BLaER1 treated with 17β-estradiol and CSF1 and Interleukin-3, amounts not matched to agents 10 nM and 100 nM (cell line): ENCODE measurements at regions not wholly inside any gene's neighbourhood (a gene's known extent, or its start where the extent isn't known, plus 50 kb on each side); places are given as distances from the start of the nearest gene placed in this dataset.

Source experiments
- H3K27ac ChIP-seq, 11 experiments: shearing (Covaris generic); formaldehyde crosslinking; 2 replicates each; pipeline ENCODE4 v1.8.1; 2022
- H3K27me3 ChIP-seq, 11 experiments: shearing (Covaris generic); formaldehyde crosslinking; 2 replicates each; pipeline ENCODE4 v1.8.1; 2022
- H3K36me3 ChIP-seq, 11 experiments: shearing (Covaris generic); formaldehyde crosslinking; 2 replicates each; pipeline ENCODE4 v1.8.1; 2022
- H3K4me1 ChIP-seq, 10 experiments: shearing (Covaris generic); formaldehyde crosslinking; 2 replicates each; pipeline ENCODE4 v1.8.1; 2022
- H3K4me2 ChIP-seq, 11 experiments: shearing (Covaris generic); formaldehyde crosslinking; 2 replicates each; pipeline ENCODE4 v1.8.1; 2022
- H3K4me3 ChIP-seq, 10 experiments: shearing (Covaris generic); formaldehyde crosslinking; 2 replicates each; pipeline ENCODE4 v1.8.1; 2022
- H3K9ac ChIP-seq, 11 experiments: shearing (Covaris generic); formaldehyde crosslinking; 2 replicates each; pipeline ENCODE4 v1.8.1; 2022
- H3K9me3 ChIP-seq, 11 experiments: shearing (Covaris generic); formaldehyde crosslinking; replicated peaks in 1 of 11; 2 replicates each; pipeline ENCODE4 v1.8.1; 2022
- H4K20me1 ChIP-seq, 11 experiments: shearing (Covaris generic); formaldehyde crosslinking; 2 replicates each; pipeline ENCODE4 v1.8.1; 2022
- Cebpa-rat ChIP-seq, 11 experiments: shearing (Covaris generic); IDR thresholded peaks; 2 replicates each; pipeline ENCODE4 v1.8.1; 2022

DNA sequence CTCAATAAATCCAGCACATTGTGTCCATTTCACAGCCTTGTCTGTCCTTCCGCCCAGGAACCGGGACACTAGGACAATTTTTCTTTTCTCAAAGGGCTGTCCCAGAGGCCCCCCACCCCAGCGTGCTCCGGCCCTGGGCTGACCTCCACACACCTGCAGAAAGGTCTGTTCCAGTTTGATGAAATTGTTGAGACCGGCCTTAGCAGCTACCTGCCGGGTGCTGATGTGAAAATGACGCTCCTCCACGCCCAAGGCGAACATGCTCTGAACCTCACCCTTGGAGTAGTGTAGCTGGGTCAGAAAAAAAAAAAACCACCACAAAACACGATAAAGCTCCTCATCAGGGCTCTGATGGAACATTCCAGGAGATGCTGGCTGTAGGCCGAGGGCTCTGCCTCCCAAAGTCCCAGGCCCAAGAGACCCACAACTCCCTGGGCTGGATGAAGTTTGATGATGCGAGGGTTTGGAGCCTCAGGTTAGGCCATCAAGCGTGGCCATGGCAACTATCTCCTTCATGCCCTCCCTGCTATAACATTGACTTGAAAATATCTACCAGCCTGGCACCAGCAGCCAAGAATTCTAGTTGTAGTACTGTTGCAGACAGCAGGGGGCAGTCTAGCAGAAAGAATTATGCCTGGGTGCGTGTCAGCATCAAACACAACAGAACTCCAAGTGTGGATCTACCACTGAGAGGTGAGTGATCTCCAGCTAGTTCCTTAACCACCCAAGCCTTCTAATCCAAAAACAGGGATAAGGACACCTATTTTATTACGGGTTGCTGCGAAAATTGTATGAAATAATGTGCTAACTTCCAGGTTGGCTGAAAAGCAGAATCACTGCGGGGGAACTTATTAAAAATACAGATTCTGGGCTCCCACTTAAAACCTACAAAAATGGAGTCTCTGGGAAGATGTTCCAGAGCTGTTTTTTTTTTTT lies 62.1 kb downstream of the RMI2 start:
- no peak overlapping the region for H3K4me3 ChIP-seq
- H3K4me1 ChIP-seq: peaks cover 9 to 42% (median 37%) of the 10 kb centered on the region in 10 experiments

DNA sequence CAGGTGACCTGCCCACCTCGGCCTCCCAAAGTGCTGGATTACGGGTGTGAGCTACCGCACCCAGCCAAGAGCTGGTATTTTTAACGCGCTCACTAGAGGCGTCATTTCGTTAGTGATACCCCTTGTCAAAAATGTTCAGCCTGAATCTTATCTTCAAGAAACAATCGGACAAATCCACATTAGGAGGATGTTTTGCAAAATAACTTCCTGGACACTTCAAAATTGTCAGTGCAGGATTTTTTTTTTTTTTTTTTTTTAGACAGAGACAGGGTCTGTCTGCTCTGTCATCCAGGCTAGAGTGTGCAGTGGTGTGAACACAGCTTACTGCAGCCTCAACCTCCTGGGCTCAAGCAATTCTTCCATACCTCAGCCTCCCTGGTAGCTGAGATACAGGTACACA lies 63.0 kb downstream of the RMI2 start:
- Histone ChIP-seq H3K9me3 (no peaks in the 10 kb centered on the region), H3K27ac (peak overlapping the region in 2 of 11 experiments; percentile 15 to 20; a peak in 2 of 22 replicates), H3K36me3 (no peaks in the 10 kb centered on the region), H3K27me3 (no peaks in the 10 kb centered on the region), H3K4me1 (peaks cover 9 to 45% (median 37%) of the 10 kb centered on the region in 10 experiments), H3K4me3 (no peak overlapping the region), H3K4me2 (peak overlapping the region in 5 of 11 experiments; percentile 16 to 54 (median 38); a peak in 4 of 22 replicates), H4K20me1 (0 out of 22 replicates have a peak, but pooled peaks cover 0 to 6% (median 0%) of the 10 kb centered on the region in 11 experiments), H3K9ac (no peak overlapping the region)
- TF ChIP-seq Cebpa-rat (IDR thresholded peaks at IDR 0.05): no peak

More for the DNA sequence above, 62.1 kb downstream of the RMI2 start:
- no peak overlapping the region for H3K4me2 ChIP-seq
- H3K27me3 ChIP-seq: no peaks in the 10 kb centered on the region
- TF ChIP-seq Cebpa-rat (IDR thresholded peaks at IDR 0.05): no peak
- no peaks in the 10 kb centered on the region for H3K9me3 ChIP-seq
- H4K20me1 ChIP-seq: 0 out of 22 replicates have a peak, but pooled peaks cover 0 to 6% (median 0%) of the 10 kb centered on the region in 11 experiments
- H3K36me3 ChIP-seq: no peaks in the 10 kb centered on the region
- H3K9ac ChIP-seq: no peak overlapping the region
- no peak overlapping the region for H3K27ac ChIP-seq

DNA sequence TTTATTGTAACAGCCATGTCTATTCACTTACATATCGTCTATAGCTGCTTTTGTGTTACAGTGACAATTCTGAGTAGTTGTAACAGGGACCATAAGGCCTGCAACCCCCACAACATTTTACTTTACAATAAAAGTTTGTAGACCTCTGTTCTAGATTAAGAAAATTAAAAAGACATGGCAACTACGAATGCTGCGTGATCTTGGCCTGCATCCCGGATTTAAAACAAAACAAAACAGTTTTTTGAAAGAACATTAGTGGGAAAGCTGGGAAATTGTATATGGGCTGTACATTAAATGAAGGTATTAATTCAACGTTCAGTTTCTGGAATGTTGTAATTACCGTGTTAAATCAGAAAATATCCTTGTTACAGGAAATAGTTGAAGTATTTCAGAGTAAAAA lies 64.1 kb downstream of the RMI2 start:
- no peaks in the 10 kb centered on the region for H3K9me3 ChIP-seq
- H3K9ac ChIP-seq: 0 out of 22 replicates have a peak overlapping the region, but pooled peaks of 1 of the 11 experiments have one; percentile 8
- H3K4me3 ChIP-seq: no peak overlapping the region
- peak overlapping the region in 2 of 11 experiments; percentile 27 to 31; a peak in 2 of 22 replicates for H3K27ac ChIP-seq
- TF ChIP-seq Cebpa-rat (IDR thresholded peaks at IDR 0.05): no peak
- no peaks in the 10 kb centered on the region for H3K27me3 ChIP-seq
- peaks cover 9 to 48% (median 37%) of the 10 kb centered on the region in 10 experiments for H3K4me1 ChIP-seq
- peak overlapping the region in 6 of 11 experiments; percentile 8 to 54 (median 34); a peak in 3 of 22 replicates for H3K4me2 ChIP-seq
- no peaks in the 10 kb centered on the region for H3K36me3 ChIP-seq
- no peaks in the 10 kb centered on the region for H4K20me1 ChIP-seq

DNA sequence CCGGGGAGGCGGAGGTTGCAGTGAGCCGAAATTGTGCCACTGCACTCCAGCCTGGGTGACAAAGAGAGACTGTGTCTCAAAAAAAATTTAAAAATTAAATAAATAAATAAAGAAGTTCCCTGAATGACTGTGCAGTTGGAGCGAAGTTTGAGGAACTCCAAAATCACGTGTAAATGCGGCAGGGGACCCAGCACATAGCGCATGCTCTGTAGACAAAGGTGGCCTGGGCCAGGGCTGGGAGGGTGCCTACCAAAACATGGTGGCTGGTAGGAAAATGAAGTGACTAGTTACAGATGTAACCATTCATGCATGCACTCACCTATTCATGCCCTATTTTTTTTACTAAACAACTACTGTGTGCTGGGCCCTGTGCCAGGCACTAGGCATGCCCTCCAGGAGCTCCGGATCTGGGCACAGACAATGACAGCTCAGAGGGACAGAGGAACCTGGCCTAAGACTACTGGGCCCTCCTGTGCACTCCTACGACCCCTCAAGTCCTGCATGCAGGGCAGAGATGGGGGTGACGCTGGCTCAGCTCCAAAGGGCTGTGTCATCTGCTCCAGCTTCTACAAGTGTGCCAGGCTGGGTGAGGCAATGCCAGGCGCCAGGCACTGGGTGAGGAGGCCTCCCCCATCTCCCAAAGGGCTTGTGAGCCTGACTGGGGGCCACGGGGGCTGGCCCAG lies 65.3 kb downstream of the RMI2 start:
- no peaks in the 10 kb centered on the region for H3K27me3 ChIP-seq
- peak overlapping the region; percentile 4 to 74 (median 57) for H3K4me2 ChIP-seq
- no peaks in the 10 kb centered on the region for H4K20me1 ChIP-seq
- H3K9ac ChIP-seq: peak overlapping the region in 6 of 11 experiments; percentile 2 to 60 (median 28); a peak in 3 of 22 replicates
- peaks cover 9 to 60% (median 46%) of the 10 kb centered on the region in 10 experiments for H3K4me1 ChIP-seq
- H3K9me3 ChIP-seq: no peaks in the 10 kb centered on the region
- peak overlapping the region in 5 of 11 experiments; percentile 31 to 44 (median 32); a peak in 5 of 22 replicates for H3K27ac ChIP-seq
- no peak for TF ChIP-seq Cebpa-rat (IDR thresholded peaks at IDR 0.05)
- H3K36me3 ChIP-seq: no peaks in the 10 kb centered on the region
- no peak overlapping the region for H3K4me3 ChIP-seq

DNA sequence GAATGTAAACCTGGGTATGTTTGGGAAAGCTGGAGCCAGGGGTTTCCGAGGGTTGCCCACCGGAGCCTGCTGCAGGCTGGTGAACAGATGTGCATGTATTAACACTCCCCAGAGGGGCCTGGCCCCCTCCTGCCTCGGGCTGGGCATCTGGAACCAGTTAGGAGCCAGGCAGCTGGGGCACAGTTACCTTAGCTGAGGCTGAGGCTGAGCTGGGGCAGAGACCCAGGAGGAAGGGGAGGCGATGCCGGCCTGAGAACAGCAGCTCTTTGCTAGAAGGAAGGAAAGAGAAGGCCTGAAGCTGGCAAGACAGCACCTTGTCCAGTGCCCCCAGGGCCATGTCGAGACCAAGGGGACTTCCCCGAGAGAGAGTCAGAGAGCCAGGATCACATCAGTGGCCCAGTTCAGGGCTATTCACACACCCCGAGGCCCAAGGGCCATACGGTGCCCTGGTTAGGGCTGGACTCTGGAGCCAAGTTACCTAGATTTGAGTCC lies 65.8 kb downstream of the RMI2 start:
- no peak for TF ChIP-seq Cebpa-rat (IDR thresholded peaks at IDR 0.05)

DNA sequence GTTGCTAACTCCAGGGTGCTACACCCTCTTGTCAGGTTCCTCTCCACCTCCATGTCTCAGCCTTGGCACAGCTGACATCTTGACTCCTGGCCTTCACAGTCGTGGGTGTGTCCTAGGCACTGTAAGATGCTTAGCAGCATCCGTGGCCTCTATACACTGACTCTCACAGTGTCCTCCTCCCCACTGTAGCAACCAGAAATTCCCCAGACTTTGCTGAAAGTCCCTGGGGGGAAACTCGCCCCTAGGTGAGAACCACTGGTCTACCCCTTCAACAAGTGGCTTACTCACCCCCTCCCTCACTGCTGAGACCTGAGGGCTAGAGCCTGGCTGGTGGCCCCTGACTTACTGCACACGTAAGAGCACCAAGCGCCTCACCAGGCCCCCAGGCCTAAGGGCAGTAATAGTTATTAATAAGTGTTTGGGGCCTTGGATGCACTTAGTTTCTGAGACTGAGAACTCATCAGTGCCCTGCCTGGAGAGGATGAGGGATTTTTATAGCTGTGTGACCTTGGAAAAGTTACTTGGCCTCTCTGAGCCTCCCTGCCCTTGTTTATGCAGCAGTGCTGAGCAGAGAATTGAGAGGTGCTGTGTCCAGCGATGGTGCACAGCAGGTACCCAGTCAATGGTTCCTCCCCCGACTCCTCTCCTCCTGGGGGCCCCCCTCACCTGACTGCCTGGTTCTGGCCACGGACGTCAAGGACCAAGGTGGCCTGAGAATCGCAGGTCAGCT lies 67.1 kb downstream of the RMI2 start:
- Histone ChIP-seq H3K36me3 (no peaks in the 10 kb centered on the region), H3K4me3 (no peak overlapping the region), H3K4me2 (peak overlapping the region in 1 of 11 experiments; percentile 74; a peak in 1 of 22 replicates), H3K9me3 (no peaks in the 10 kb centered on the region), H3K9ac (no peak overlapping the region), H3K27ac (no peak overlapping the region), H4K20me1 (no peaks in the 10 kb centered on the region), H3K4me1 (peaks cover 9 to 62% (median 49%) of the 10 kb centered on the region in 10 experiments), H3K27me3 (no peaks in the 10 kb centered on the region)
- TF ChIP-seq Cebpa-rat (IDR thresholded peaks at IDR 0.05): no peak

More for the DNA sequence above, 65.8 kb downstream of the RMI2 start:
- Histone ChIP-seq H3K4me1 (peaks cover 9 to 62% (median 48%) of the 10 kb centered on the region in 10 experiments), H3K36me3 (no peaks in the 10 kb centered on the region), H3K9me3 (no peaks in the 10 kb centered on the region), H4K20me1 (no peaks in the 10 kb centered on the region), H3K27me3 (no peaks in the 10 kb centered on the region), H3K27ac (peak overlapping the region in 5 of 11 experiments; percentile 31 to 44 (median 32); a peak in 6 of 22 replicates), H3K9ac (peak overlapping the region in 8 of 11 experiments; percentile 2 to 60 (median 28); a peak in 4 of 22 replicates), H3K4me2 (peak overlapping the region; percentile 4 to 74 (median 57)), H3K4me3 (no peak overlapping the region)

DNA sequence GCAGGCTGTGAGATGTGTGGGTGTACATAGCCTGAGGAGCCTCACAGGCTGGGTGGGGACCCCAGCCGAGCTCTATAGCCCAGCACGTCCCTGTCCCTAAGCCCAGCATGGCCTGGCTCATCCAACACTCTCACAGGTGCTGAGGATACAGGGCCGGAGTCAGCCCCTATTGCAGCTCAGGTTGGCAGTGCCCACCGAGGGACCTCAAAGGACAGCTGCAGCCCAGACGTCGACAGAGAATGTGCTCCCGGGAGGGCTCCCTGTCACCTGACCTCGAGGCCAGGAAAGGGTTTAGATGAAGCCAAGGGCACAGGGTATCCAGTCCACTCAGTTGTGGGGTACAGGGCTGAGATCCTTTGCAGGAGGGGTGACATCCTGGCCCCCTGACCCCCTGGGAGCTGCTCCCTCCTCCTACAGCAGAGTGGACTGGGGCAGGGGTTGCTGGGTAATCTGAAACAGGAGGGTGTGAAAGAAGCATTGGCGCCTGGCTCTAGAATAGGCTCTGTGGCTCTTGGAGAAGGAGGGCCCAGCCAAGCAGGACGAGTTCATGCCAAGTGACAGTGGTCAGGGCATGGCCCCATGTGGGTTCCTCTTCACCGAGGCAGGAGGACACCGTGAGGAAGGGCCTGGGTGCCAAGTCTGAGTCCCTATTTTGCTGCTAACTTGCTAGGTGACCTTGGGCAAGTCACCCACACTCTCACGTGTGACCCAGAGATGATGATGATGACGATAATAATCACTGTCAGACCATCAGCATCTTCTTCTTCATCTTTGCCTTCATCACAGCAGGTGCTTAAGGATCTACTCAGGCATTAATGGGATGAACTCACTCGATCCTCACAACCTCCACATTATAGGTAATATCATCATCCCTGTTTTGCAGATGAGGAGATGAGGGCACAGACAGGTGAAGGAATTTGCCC lies 68.0 kb downstream of the RMI2 start:
- Histone ChIP-seq H3K27me3 (no peaks in the 10 kb centered on the region), H4K20me1 (no peaks in the 10 kb centered on the region), H3K9me3 (no peaks in the 10 kb centered on the region), H3K27ac (no peak overlapping the region), H3K4me2 (0 out of 22 replicates have a peak overlapping the region, but pooled peaks of 1 of the 11 experiments have one; percentile 3), H3K4me3 (no peak overlapping the region), H3K9ac (0 out of 22 replicates have a peak overlapping the region, but pooled peaks of 1 of the 11 experiments have one; percentile 18), H3K36me3 (no peaks in the 10 kb centered on the region), H3K4me1 (peaks cover 9 to 61% (median 47%) of the 10 kb centered on the region in 10 experiments)
- no peak for TF ChIP-seq Cebpa-rat (IDR thresholded peaks at IDR 0.05)
